GM12873 (cell line): ENCODE measurements at regions not wholly inside any gene's neighbourhood (a gene's known extent, or its start where the extent isn't known, plus 50 kb on each side); places are given as distances from the start of the nearest gene placed in this dataset.

Experiments
- TF ChIP-seq, protein P1 (sequence below): IDR thresholded peaks from 2 replicates; pipeline ENCODE4 v1.5.1; 2012; ENCODE audit warnings: low read depth, mild to moderate bottlenecking, moderate library complexity, low read length, control low read depth; ENCODE audit not compliant: insufficient read depth; ENCODE audit errors: missing control alignments

DNA sequence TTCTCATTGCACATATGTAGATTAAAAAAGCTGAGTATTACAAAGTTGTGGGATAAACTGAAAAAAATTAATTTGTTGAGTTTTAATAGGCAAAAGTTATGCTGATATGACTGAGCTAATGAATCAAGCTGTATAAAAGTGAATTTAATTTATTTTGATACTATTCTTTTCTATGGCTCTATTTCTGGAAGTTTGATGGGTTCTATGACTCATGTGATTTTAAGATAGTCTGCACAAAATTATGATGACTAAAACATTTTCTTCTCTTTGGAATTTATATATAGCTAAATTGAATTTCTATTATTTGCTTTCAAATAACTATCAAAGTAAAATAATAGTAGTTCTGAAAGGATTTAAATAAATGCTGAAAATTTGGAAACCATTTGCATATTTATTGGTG lies 71.0 kb upstream of the MMADHC start:
- TF ChIP-seq, protein P1, sequence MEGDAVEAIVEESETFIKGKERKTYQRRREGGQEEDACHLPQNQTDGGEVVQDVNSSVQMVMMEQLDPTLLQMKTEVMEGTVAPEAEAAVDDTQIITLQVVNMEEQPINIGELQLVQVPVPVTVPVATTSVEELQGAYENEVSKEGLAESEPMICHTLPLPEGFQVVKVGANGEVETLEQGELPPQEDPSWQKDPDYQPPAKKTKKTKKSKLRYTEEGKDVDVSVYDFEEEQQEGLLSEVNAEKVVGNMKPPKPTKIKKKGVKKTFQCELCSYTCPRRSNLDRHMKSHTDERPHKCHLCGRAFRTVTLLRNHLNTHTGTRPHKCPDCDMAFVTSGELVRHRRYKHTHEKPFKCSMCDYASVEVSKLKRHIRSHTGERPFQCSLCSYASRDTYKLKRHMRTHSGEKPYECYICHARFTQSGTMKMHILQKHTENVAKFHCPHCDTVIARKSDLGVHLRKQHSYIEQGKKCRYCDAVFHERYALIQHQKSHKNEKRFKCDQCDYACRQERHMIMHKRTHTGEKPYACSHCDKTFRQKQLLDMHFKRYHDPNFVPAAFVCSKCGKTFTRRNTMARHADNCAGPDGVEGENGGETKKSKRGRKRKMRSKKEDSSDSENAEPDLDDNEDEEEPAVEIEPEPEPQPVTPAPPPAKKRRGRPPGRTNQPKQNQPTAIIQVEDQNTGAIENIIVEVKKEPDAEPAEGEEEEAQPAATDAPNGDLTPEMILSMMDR = no peak

DNA sequence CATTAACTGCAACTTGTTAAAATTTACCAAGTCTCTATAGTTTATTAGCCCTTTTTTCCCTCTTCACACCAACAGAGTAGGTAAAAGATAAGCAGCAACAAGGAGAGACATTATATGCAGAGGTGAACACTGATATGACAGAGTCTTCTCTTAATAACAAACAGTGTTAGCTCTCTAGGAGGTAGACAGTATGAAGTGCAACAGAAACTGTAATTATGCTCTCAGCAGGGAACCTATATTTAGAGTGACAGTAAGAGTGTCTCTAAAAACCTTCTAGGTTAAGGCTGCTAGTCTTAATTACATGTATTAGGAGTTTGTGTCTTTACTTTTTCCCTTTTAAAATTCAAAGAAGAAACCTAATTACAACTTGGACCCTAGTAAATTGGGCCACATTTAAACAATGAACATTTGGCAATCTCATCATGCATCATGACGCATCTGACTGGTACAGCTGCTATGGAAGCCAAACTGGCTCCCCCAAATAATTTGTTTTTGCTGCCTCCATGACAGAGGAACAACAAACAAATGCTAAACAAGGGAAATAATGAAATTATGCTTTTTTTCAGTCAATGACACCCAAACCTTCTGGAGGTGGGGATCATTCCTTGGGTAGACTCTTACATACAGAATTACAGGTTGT lies 69.9 kb upstream of the MMADHC start:
- TF ChIP-seq, protein P1 = no peak

DNA sequence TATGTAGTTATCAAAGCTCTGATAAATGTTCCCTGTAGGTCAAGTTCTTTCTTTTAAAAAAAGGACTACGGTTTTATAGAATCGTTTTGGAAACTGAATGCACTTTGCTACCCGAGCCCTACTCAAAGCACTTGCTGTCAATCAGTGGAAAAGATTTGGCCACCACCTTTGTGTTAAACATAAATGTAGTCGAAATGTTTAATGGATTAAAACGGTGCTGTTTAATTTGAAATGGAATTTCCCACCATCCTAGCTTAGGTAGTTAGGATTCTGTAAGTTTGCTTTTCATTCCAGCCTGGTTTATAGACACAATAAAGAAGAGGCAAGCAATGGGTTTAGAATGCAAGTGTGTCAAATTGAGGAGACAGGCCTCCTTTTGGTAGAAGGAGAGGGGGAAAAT lies 69.4 kb upstream of the MMADHC start:
- TF ChIP-seq, protein P1 = no peak

DNA sequence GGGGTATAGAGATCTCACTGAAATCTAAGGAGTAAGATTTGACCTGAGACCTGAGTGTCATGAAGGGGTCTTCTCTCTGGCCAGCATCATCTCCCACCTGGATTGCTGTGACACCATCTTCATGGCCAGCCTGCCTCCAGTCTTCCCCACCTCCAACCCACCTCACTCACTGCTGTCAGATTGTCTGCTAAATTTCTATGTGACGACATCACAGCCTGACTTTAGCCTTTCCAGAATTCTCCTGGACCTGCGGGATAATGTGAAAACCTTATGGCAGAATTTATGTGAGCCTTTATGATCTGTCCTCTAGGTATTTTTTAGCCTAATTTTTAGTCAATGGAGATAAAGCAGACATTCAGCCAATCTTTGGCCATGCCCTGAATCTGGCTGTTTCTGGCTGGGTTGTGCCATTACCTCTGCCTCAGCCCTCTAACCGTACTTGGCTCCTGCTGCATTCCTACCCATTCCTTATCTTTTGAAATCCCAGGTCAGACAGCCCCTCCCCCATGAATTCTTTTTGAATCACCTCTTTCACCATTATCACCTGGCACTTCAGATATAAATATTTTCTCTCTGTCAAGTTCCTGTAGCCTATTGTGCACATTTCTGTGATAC lies 66.4 kb upstream of the MMADHC start:
- TF ChIP-seq, protein P1 = no peak

DNA sequence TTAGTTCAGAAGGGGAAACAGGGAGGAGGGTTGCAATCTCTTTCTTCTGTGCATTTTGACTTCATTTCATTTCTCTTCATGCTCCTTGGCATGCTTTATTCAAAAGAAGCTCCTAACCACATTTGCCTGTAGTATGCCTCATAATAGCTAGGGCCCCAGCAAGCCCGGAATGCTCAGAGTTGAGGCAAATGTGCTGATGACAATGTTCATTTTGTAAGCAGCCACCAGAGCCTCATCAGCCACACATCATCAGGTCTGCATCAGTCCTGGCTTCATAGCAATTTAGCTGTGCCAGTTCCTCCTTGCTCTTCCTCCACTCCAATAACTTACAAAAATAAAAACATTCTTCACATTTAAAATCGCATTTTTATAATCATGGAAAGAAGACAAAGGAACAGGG lies 65.4 kb upstream of the MMADHC start:
- TF ChIP-seq, protein P1 = no peak

DNA sequence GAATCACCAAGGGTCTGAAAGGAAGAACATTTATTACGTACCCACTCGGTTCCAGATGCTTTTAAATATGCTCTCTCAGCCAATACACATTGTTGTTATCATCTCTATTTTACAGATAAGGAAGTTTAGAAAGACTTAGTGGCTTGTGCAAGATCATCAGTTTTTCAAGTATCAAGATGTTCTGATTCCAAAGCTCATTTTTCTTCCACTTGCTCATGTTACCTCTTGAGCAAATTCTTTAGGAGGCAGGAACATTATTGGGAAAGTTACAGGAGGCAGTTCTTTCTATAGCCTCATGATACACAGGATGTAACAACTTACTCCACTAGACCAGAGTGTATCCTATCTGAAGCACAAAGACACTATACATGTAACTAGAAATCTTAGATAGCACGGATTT lies 65.0 kb upstream of the MMADHC start:
- TF ChIP-seq, protein P1 = no peak

DNA sequence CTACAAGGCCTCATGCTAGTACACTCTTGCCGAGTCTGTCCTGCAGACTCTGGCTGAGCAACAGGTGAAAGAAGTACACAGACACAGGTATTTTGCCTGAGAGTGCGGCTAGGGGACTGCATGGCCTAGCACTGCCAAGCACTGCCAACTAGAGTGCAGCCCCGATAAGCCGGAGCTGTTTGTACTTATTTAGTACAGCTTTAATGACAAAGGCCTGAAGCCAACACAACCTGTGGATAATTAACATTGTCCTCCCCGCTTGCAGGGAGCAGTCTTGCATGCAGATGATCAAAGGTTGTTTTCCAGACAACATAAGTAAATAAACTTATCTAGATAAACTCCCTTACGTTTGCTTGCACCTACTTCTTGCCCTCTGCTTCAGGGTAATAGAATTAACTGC lies 63.7 kb upstream of the MMADHC start:
- TF ChIP-seq, protein P1 = no peak
